ENCODE measurements at regions not wholly inside any gene's neighbourhood (a gene's known extent, or its start where the extent isn't known, plus 50 kb on each side); places are given as distances from the start of the nearest gene placed in this dataset.
"Not testable (repeated sequence)": the region's sequence is repeated elsewhere in the genome, so short reads cannot be mapped to it uniquely, and the experiment has no call there.

GRCh38 chr5:68115584-68115983 lies 100.0 kb upstream of the PIK3R1 start:
- no peak for DNase-seq

- DNase-seq = no peak
These were observed 101.0 kb upstream of the PIK3R1 start for GRCh38 chr5:68114378-68115040.

- DNase-seq = no peak
These were observed 102.9 kb upstream of the PIK3R1 start for GRCh38 chr5:68112658-68113057.

- DNase-seq = no peak
These were observed 104.7 kb upstream of the PIK3R1 start for GRCh38 chr5:68110894-68111293.

GRCh38 chr5:68110264-68110663 lies 105.3 kb upstream of the PIK3R1 start:
- DNase-seq = no peak

- not testable (repeated sequence) for DNase-seq
These were observed 111.3 kb upstream of the PIK3R1 start for GRCh38 chr5:68104217-68104616.

- DNase-seq = not testable (repeated sequence)
These were observed 112.3 kb upstream of the PIK3R1 start for GRCh38 chr5:68103297-68103696.

GRCh38 chr5:68099327-68099726 lies 116.2 kb upstream of the PIK3R1 start:
- no peak for DNase-seq

- no peak for DNase-seq
These were observed 121.9 kb upstream of the PIK3R1 start for GRCh38 chr5:68093455-68094159.

- DNase-seq = no peak
These were observed 127.3 kb upstream of the PIK3R1 start for GRCh38 chr5:68088302-68088701.

GRCh38 chr5:68087866-68088265 lies 127.7 kb upstream of the PIK3R1 start:
- DNase-seq = no peak

- DNase-seq = peak in 11 of 14 donors; percentile 5 to 55 (median 30)
These were observed 128.7 kb upstream of the PIK3R1 start for GRCh38 chr5:68086857-68087256.

GRCh38 chr5:68086439-68086838 lies 129.1 kb upstream of the PIK3R1 start:
- peak in 4 of 14 donors; percentile 12 to 23 (median 16) for DNase-seq

GRCh38 chr5:68084396-68084795 lies 131.2 kb upstream of the PIK3R1 start:
- DNase-seq = no peak

GRCh38 chr5:68080282-68081050 lies 135.1 kb upstream of the PIK3R1 start:
- no peak for DNase-seq

- DNase-seq = peak in 1 of 14 donors; percentile 8
These were observed 138.1 kb upstream of the PIK3R1 start for GRCh38 chr5:68077349-68077894.

GRCh38 chr5:68074633-68075032 lies 140.9 kb upstream of the PIK3R1 start:
- no peak for DNase-seq

GRCh38 chr5:68074048-68074632 lies 141.4 kb upstream of the PIK3R1 start:
- DNase-seq = no peak

- no peak for DNase-seq
These were observed 143.8 kb upstream of the PIK3R1 start for GRCh38 chr5:68071736-68072135.

- no peak for DNase-seq
These were observed 144.3 kb upstream of the PIK3R1 start for GRCh38 chr5:68071282-68071632.

GRCh38 chr5:68070591-68071281 lies 144.8 kb upstream of the PIK3R1 start:
- DNase-seq = no peak

GRCh38 chr5:68067976-68068603 lies 147.5 kb upstream of the PIK3R1 start:
- no peak for DNase-seq

Data from C1 segment of cervical spinal cord (tissue), 14 donors.